GM21576 (cell line): ENCODE measurements at regions not wholly inside any gene's neighbourhood (a gene's known extent, or its start where the extent isn't known, plus 50 kb on each side); places are given as distances from the start of the nearest gene placed in this dataset.
"Not testable (repeated sequence)": the region's sequence is repeated elsewhere in the genome, so short reads cannot be mapped to it uniquely, and the experiment has no call there.

ENCODE experiments used
- ATAC-seq: cut with Tn5 transposase; IDR thresholded peaks from one replicate; pipeline ENCODE4 v1.9.1; 2021; ENCODE audit warnings: mild to moderate bottlenecking, moderate library complexity; ENCODE audit not compliant: unreplicated experiment

- no peak for ATAC-seq
Measured at GRCh38 chr9:740221-740620, 101.3 kb upstream of the DMRT1 start.

DNA sequence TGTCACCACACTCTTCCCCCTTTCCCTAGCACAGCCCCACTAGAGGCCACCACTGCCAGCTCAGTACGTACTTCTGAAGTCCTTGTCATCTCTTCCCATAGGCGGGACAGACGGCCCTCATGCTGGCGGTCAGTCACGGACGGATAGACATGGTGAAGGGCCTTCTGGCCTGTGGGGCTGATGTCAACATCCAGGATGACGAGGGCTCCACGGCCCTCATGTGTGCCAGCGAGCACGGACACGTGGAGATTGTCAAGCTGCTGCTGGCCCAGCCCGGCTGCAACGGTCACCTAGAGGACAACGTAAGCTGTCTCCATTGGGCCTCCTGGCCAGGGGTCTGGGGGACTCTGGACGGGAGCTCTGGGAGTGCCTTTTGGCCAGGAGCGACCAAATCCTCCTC lies 99.4 kb upstream of the DMRT1 start:
- no peak for ATAC-seq

- no peak for ATAC-seq
Measured at GRCh38 chr9:742914-743589, 98.4 kb upstream of the DMRT1 start.

DNA sequence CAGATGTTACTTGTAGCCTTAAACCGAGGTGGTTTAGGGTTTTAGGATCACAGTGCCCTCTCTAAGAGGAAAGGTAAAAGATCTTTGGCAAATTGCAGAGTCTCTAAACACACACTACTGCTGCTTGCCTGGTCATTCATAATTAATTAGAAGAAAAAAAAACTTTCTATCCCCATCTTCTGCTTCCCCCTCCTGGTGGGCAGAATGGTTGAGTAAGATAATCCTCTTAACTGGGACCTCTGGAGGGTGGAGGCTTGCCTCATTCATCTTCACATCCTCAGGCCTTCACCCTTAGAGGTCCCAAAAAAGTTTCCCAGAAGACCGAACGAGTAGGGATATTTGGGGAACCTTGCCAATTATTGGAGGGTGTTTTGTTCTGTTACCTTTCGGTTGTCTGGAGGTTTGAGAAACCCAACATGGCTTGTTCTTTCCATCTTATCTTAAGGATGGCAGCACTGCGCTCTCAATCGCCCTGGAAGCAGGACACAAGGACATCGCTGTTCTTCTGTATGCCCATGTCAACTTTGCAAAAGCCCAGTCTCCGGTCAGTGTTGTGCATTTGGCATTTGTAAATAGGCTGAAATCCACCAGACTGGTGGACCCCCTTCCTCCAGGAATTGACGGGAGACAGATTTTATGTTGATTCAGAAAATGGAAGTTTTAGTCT lies 97.3 kb upstream of the DMRT1 start:
- ATAC-seq: no peak

GRCh38 chr9:744790-745484 lies 96.6 kb upstream of the DMRT1 start:
- no peak for ATAC-seq

DNA sequence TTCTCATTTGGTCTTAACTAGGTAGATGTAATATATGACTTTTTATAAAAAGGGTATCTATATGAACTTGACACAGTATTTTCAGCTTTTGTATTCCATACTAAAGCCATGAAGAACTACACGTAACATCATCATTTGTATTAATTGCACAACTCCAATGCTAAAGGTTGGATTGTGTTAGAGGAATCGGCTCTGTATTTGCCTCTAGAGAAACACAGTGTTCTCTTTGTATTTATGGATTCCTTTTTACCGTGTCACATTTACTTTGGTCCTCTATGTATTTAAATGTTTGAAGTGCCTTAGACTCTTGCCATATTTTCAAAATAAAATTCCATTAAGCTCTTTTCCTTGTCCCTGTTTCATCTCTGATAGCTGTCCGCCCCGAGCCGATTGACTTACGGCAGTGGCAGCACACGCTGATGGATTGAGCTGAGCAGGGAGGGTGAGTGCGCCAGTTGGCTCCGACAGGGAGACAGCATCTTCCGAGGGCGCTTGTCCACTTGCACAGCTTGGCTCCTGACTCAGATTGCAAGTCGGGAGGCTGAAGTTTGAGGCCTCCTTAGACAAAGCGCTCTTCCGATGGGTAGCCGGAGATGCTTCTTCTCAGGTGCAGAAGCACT lies 95.6 kb upstream of the DMRT1 start:
- ATAC-seq: no peak

GRCh38 chr9:746661-747434 lies 94.6 kb upstream of the DMRT1 start:
- ATAC-seq: no peak

DNA sequence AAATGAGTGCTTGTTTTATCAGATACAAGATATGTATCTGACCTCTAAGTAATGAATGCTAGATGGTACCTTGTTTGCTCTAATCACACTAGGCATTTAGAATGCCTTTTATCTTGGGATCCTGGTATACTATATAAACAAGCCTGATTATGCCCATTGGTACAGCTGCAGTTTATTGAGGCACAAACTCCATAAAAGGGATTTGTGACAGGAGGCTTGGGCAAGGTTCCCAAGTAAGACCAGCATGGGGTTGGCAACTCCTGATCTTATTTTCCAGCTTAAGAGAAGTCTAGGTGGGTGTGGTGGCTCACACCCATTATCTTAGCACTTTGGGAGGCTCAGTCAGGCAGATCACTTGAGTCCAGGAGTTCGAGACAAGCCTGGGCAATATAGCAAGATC lies 93.9 kb upstream of the DMRT1 start:
- no peak for ATAC-seq

- ATAC-seq: no peak
Measured at GRCh38 chr9:748861-749497, 92.5 kb upstream of the DMRT1 start.

GRCh38 chr9:749716-750115 lies 91.8 kb upstream of the DMRT1 start:
- ATAC-seq: no peak

GRCh38 chr9:750249-750967 lies 91.1 kb upstream of the DMRT1 start:
- peak; percentile 5 for ATAC-seq

GRCh38 chr9:751137-752051 lies 90.1 kb upstream of the DMRT1 start:
- ATAC-seq: peak; percentile 82

GRCh38 chr9:752201-752600 lies 89.3 kb upstream of the DMRT1 start:
- no peak for ATAC-seq

DNA sequence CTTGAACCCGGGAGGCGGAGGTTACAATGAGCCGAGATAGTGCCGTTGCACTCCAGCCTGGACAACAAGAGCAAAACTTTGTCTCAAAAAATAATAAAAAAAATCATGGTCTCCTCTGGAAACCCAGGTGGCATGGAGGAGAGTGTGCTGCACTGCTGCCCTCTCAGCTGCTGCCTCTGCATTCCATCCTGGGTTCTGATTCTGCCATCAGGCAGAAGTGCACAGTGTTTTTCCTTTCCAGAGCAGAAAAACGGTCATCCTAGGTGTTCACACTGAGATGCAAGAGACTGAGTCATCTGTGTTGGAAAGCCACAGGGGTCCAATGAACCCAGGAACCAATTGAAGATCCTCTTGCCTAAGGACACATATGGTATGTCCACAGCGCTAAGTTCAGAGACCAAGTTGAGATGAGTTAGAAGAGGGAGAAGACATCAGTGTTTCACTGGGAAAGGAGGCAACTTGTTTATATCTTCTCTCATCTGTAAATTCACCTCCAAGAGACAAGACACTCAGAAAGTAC lies 88.8 kb upstream of the DMRT1 start:
- ATAC-seq: no peak

DNA sequence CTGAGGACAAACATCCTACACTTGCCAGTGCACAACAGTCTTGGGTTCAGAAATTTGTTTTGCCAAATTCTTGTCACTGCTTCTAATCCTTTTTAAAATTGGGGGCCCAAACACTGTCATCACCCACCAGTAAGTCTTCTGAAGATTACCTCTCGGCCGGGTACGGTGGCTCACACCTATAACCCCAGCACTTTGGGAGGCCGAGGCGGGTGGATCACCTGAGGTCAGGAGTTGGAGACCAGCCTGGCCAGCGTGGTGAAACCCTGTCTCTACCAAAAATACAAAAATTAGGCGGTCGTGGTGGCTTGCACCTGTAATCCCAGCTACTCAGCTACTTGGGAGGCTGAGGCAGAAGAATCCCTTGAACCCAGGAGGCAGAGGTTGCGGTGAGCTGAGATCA lies 87.8 kb upstream of the DMRT1 start:
- ATAC-seq: not testable (repeated sequence)

DNA sequence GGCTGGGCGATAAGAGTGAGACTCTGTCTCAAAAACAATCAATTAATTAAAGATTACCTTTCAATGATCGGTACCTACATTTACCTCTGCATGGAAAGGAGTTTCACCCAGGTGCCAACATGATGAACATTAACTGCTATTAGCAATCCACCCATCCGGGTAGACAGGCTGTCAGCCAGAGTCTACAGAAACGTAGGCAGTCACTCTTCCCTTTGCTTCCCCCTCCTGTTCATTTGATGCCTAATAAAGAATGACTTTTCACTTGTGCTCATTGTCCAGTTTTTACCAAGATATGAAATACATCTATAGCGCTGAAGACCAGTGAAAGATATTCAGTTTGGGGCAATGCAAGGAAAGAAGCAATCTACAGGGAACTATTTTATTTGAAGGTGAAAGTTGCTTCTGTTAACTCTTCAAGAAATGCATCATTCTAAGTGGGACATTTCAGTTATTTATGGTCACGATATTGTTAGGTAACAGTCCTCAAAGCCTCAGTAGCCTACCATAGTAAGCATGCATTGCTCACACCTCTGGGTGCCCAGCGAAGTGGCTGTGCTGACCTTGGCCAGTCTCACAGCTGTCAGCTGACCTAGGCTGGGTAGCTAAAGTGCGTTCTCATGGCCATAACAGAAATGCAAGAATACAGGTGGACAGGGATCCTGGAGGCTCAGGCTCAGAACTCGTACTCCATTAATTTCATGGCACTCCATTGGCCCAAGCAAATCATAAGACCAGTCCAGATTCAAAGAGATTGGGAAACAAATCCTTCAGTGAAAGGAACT lies 87.2 kb upstream of the DMRT1 start:
- no peak for ATAC-seq

- no peak for ATAC-seq
Measured at GRCh38 chr9:755454-756381, 85.8 kb upstream of the DMRT1 start.
